Bronchial epithelial cell (primary cell): ENCODE measurements at regions not wholly inside any gene's neighbourhood (a gene's known extent, or its start where the extent isn't known, plus 50 kb on each side); places are given as distances from the start of the nearest gene placed in this dataset.

ENCODE experiments used
- DNase-seq: peaks from one replicate; pipeline ENCODE4 v3.0.0-alpha.2; 2010; ENCODE audit warnings: low read depth
- FAIRE-seq: peaks from 2 replicates; lab custom pipeline; 2011; peaks lifted over from hg19 to GRCh38; lab: Jason Lieb, UNC
- H3K27me3 ChIP-seq: 2 replicates; pipeline ENCODE4 v1.5.1; 2011; ENCODE audit warnings: low read length; ENCODE audit not compliant: control insufficient read depth, insufficient read depth
- H3K36me3 ChIP-seq: 2 replicates; pipeline ENCODE4 v1.5.1; 2011; ENCODE audit warnings: low read length; ENCODE audit not compliant: control insufficient read depth, insufficient read depth
- H3K4me3 ChIP-seq: 2 replicates; pipeline ENCODE4 v1.5.1; 2011; ENCODE audit warnings: mild to moderate bottlenecking, low read depth, low read length, control low read depth
- TF ChIP-seq, protein P1 (sequence below): IDR thresholded peaks from 2 replicates; pipeline ENCODE4 v1.5.1; 2011; ENCODE audit warnings: mild to moderate bottlenecking, moderate library complexity, low read length, control low read depth, inconsistent platforms; ENCODE audit not compliant: insufficient read depth, severe bottlenecking

DNA sequence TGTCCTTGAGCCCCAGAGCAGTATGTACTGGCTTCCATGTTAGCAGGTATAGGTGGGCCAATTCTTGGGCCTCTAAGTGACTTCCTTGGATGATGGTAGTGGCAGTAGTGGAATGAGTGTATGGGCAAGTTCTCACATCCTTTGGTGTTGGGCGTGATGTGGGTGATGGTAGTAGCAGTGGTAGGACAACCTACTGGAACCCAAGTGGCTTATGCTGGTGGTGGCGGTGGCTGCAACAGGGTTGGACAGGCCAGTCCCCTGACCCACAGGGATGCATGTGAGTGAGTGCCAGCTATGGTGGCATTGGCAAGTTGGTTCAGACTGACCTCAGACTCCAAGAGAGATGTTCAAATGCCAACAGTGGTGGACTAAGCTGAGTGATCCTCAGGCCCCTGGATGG is 1228.2 kb downstream of the ROBO2 start:
- no peak overlapping the region for H3K4me3 ChIP-seq
- TF ChIP-seq, protein P1, sequence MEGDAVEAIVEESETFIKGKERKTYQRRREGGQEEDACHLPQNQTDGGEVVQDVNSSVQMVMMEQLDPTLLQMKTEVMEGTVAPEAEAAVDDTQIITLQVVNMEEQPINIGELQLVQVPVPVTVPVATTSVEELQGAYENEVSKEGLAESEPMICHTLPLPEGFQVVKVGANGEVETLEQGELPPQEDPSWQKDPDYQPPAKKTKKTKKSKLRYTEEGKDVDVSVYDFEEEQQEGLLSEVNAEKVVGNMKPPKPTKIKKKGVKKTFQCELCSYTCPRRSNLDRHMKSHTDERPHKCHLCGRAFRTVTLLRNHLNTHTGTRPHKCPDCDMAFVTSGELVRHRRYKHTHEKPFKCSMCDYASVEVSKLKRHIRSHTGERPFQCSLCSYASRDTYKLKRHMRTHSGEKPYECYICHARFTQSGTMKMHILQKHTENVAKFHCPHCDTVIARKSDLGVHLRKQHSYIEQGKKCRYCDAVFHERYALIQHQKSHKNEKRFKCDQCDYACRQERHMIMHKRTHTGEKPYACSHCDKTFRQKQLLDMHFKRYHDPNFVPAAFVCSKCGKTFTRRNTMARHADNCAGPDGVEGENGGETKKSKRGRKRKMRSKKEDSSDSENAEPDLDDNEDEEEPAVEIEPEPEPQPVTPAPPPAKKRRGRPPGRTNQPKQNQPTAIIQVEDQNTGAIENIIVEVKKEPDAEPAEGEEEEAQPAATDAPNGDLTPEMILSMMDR: no peak

DNA sequence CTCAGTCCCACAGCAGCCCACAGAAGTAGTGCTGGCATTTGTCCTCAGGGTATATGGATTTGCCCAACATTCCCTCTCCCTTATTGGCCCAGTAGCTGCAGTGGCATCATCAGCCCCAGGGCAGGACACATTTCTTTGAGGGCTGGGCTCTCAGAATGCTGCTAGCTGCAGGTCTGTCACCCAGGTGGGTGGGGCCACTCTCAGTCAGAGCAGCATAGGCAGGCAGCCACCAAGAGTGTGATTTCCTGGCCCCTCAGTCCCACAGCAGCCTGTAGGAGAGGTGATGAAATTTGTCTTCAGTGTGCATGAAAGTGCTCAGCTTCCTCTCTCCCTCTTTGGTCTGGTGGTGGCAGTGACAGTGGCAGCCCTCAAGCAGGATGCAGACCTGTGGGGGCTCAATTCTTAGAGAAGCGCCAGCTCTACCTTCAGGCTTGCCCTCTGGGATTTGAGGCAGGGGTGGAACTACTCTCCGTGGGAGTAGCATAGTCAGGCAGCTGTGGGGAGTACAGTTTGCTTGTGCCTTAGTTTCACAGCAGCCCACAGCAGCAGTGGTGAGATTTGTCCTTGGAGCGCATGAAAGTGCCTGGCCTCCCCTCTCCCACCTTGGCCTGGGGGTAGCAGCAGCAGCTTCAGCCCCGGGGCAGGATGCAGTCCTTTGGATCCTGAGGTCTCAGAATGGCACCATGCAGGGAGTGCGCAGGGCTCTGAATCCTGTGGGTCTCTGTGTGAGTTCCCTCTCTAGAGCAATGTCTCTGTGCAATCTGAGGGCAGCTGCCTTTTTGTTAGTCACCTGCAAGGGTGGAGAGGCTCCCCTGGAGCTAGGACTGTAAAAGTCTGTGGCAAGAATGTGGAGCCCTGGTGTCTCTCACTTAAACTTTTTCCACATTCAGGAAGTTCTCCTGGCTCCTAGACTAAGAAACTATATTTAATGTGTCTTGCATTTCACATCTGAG is 1229.1 kb downstream of the ROBO2 start:
- H3K4me3 ChIP-seq: no peak overlapping the region
- DNase-seq: peak; percentile 6
- TF ChIP-seq, protein P1: no peak
- no peak for FAIRE-seq
- H3K36me3 ChIP-seq: no peaks in the 10 kb centered on the region
- no peaks in the 10 kb centered on the region for H3K27me3 ChIP-seq

More for the DNA sequence above, 1228.2 kb downstream of the ROBO2 start:
- FAIRE-seq (no peak), DNase-seq (no peak)
- Histone ChIP-seq H3K27me3 (no peaks in the 10 kb centered on the region), H3K36me3 (no peaks in the 10 kb centered on the region)

DNA sequence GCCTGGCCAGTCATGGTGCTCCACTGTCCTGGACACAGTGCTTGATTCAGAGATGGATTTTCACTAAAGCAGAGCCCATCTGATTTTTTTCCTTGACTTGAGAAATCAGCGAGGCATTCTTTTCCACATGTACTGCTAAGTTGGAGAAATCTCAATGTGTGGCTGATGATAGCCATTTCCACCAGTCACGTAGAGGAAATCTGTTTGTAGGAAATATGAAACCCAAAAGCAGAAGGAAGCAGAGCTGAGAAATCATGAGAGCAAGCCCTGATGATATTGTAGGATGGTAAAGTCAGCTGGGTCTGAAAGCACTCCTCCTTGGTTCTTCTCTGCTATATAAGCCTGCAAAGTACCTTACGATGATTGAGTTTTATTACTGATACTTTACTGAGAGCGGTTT is 1233.4 kb downstream of the ROBO2 start:
- H3K36me3 ChIP-seq: no peaks in the 10 kb centered on the region
- H3K4me3 ChIP-seq: no peak overlapping the region
- H3K27me3 ChIP-seq: no peaks in the 10 kb centered on the region
- DNase-seq (no peak), FAIRE-seq (no peak)
- TF ChIP-seq, protein P1: no peak

DNA sequence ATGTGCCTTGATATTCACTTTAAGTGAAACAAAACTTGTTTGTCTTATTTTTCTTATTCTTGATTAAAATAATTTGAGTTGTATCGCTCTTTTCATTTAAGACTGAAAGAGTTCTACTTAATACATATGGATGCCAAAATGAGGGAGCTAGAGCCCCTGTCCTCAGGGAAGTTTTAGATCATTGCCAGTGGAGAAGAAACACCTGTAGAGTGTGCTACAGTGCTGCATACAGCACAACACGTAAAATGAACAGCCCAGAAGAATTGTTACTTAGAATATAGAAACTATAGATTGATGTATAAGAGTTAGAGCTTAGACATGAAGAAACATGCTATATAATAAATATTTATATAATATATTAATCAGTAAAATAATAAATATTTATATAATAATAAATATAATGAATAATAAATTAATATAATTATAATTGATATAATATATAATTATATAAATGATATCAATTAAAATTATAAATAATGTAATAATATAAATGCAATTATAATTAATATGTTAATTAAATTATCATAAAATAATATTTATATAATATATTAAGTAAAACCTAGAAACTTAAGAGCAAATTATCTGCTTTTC is 1234.7 kb downstream of the ROBO2 start:
- TF ChIP-seq, protein P1: no peak

DNA sequence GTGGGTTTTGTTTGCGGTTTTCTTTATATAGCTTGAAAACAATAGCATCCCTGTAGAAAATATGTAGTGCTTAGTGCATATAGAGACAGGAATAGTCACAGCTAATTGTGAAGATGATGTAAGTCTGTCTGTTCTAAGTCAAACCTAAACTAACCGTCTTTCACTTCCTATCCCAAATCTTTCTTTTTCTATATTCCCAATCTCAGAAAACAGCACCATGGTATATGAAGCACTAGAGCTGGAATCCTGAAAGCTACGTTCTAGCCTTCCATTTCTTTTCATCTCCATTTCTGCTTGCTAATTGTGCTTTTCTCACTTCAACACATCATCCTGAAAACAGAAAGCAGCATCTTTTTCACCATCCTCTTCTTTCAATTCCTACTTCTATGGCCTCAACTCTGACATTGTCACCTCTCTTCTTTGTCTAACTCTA is 1235.5 kb downstream of the ROBO2 start:
- TF ChIP-seq, protein P1: no peak
- FAIRE-seq (no peak), DNase-seq (no peak)
- no peaks in the 10 kb centered on the region for H3K27me3 ChIP-seq
- no peaks in the 10 kb centered on the region for H3K36me3 ChIP-seq
- H3K4me3 ChIP-seq: no peak overlapping the region

More for the DNA sequence above, 1234.7 kb downstream of the ROBO2 start:
- DNase-seq (no peak), FAIRE-seq (no peak)
- H3K27me3 ChIP-seq: no peaks in the 10 kb centered on the region
- no peak overlapping the region for H3K4me3 ChIP-seq
- no peaks in the 10 kb centered on the region for H3K36me3 ChIP-seq
